Activated naive CD8-positive, alpha-beta T cell treated with anti-CD3 and anti-CD28 coated beads for 36 hours (primary cell): ENCODE measurements at regions not wholly inside any gene's neighbourhood (a gene's known extent, or its start where the extent isn't known, plus 50 kb on each side); places are given as distances from the start of the nearest gene placed in this dataset.

Source experiments
- DNase-seq: peaks from one replicate; pipeline ENCODE4 v3.0.0; 2021
- H3K27ac Mint-ChIP-seq: one replicate; pipeline ENCODE4 v1.8.0; 2022; ENCODE audit warnings: mild to moderate bottlenecking, moderate library complexity, mixed read lengths
- H3K27me3 Mint-ChIP-seq: one replicate; pipeline ENCODE4 v1.8.0; 2022; ENCODE audit warnings: mild to moderate bottlenecking, mixed read lengths
- H3K36me3 Mint-ChIP-seq: one replicate; pipeline ENCODE4 v1.8.0; 2021; ENCODE audit warnings: mild to moderate bottlenecking, mixed read lengths
- H3K4me1 Mint-ChIP-seq: one replicate; pipeline ENCODE4 v1.8.0; 2021; ENCODE audit warnings: mixed read lengths
- H3K4me3 Mint-ChIP-seq: one replicate; pipeline ENCODE4 v1.8.0; 2022; ENCODE audit warnings: mild to moderate bottlenecking, moderate library complexity, mixed read lengths
- H3K9me3 Mint-ChIP-seq: one replicate; pipeline ENCODE4 v1.8.0; 2022; ENCODE audit warnings: mixed read lengths

GRCh38 chr15:70545526-70545925, 217.8 kb downstream of the UACA start:
- Mint-ChIP-seq H3K4me3 (no peak overlapping the region), H3K4me1 (peaks cover 39% of the 10 kb centered on the region), H3K27me3 (no peaks in the 10 kb centered on the region), H3K36me3 (peaks cover 6% of the 10 kb centered on the region), H3K27ac (peak overlapping the region; percentile 72), H3K9me3 (peaks cover 4% of the 10 kb centered on the region)
- DNase-seq = no peak

- no peak for DNase-seq
- Mint-ChIP-seq H3K9me3 (peaks cover 3% of the 10 kb centered on the region), H3K27me3 (no peaks in the 10 kb centered on the region), H3K36me3 (peaks cover 4% of the 10 kb centered on the region), H3K27ac (no peak overlapping the region), H3K4me3 (no peak overlapping the region), H3K4me1 (peaks cover 21% of the 10 kb centered on the region)
Observed at GRCh38 chr15:70541511-70541910, 221.8 kb downstream of the UACA start.

- Mint-ChIP-seq H3K36me3 (no peaks in the 10 kb centered on the region), H3K27ac (no peak overlapping the region), H3K9me3 (no peaks in the 10 kb centered on the region), H3K27me3 (no peaks in the 10 kb centered on the region), H3K4me1 (peaks cover 23% of the 10 kb centered on the region), H3K4me3 (no peak overlapping the region)
- no peak for DNase-seq
Observed at GRCh38 chr15:70539912-70540530, 223.3 kb downstream of the UACA start.

- H3K27me3 Mint-ChIP-seq = no peaks in the 10 kb centered on the region
- H3K36me3 Mint-ChIP-seq = no peaks in the 10 kb centered on the region
- H3K9me3 Mint-ChIP-seq = no peaks in the 10 kb centered on the region
- no peak overlapping the region for H3K4me3 Mint-ChIP-seq
- DNase-seq = no peak
- peak overlapping the region; percentile 27 for H3K27ac Mint-ChIP-seq
- peaks cover 29% of the 10 kb centered on the region for H3K4me1 Mint-ChIP-seq
Observed at GRCh38 chr15:70539409-70539808, 223.9 kb downstream of the UACA start.

- no peak overlapping the region for H3K4me3 Mint-ChIP-seq
- no peak for DNase-seq
- H3K27me3 Mint-ChIP-seq = no peaks in the 10 kb centered on the region
- peak overlapping the region; percentile 40 for H3K27ac Mint-ChIP-seq
- no peaks in the 10 kb centered on the region for H3K36me3 Mint-ChIP-seq
- peaks cover 37% of the 10 kb centered on the region for H3K4me1 Mint-ChIP-seq
- H3K9me3 Mint-ChIP-seq = no peaks in the 10 kb centered on the region
Observed at GRCh38 chr15:70538278-70538677, 225.1 kb downstream of the UACA start.

- H3K9me3 Mint-ChIP-seq = no peaks in the 10 kb centered on the region
Observed at GRCh38 chr15:70535955-70536338, 227.4 kb downstream of the UACA start.

GRCh38 chr15:70535071-70535954, 228.0 kb downstream of the UACA start:
- peaks cover 39% of the 10 kb centered on the region for H3K4me1 Mint-ChIP-seq
- H3K27ac Mint-ChIP-seq = peak overlapping the region; percentile 87
- peak overlapping the region; percentile 79 for H3K4me3 Mint-ChIP-seq
- H3K36me3 Mint-ChIP-seq = no peaks in the 10 kb centered on the region
- DNase-seq = peak; percentile 61
- H3K27me3 Mint-ChIP-seq = no peaks in the 10 kb centered on the region
- no peaks in the 10 kb centered on the region for H3K9me3 Mint-ChIP-seq

More at GRCh38 chr15:70535955-70536338, 227.4 kb downstream of the UACA start:
- Mint-ChIP-seq H3K36me3 (no peaks in the 10 kb centered on the region), H3K4me3 (peak overlapping the region; percentile 79), H3K27ac (peak overlapping the region; percentile 87), H3K4me1 (peaks cover 37% of the 10 kb centered on the region), H3K27me3 (no peaks in the 10 kb centered on the region)
- no peak for DNase-seq

GRCh38 chr15:70533931-70534742, 229.2 kb downstream of the UACA start:
- H3K4me3 Mint-ChIP-seq = peak overlapping the region; percentile 79
- H3K27ac Mint-ChIP-seq = peak overlapping the region; percentile 87
- no peaks in the 10 kb centered on the region for H3K27me3 Mint-ChIP-seq
- DNase-seq = no peak
- peaks cover under 1% of the 10 kb centered on the region for H3K36me3 Mint-ChIP-seq
- H3K9me3 Mint-ChIP-seq = no peaks in the 10 kb centered on the region
- H3K4me1 Mint-ChIP-seq = peaks cover 51% of the 10 kb centered on the region

GRCh38 chr15:70532531-70533186, 230.7 kb downstream of the UACA start:
- Mint-ChIP-seq H3K27me3 (no peaks in the 10 kb centered on the region), H3K4me1 (peaks cover 65% of the 10 kb centered on the region), H3K9me3 (no peaks in the 10 kb centered on the region), H3K36me3 (peaks cover 10% of the 10 kb centered on the region), H3K27ac (no peak overlapping the region), H3K4me3 (no peak overlapping the region)
- DNase-seq = no peak

- no peak for DNase-seq
- no peak overlapping the region for H3K27ac Mint-ChIP-seq
Observed at GRCh38 chr15:70531576-70531975, 231.8 kb downstream of the UACA start.

GRCh38 chr15:70530906-70531305, 232.5 kb downstream of the UACA start:
- peaks cover 10% of the 10 kb centered on the region for H3K36me3 Mint-ChIP-seq
- no peaks in the 10 kb centered on the region for H3K9me3 Mint-ChIP-seq
- no peak overlapping the region for H3K27ac Mint-ChIP-seq
- no peak for DNase-seq
- H3K4me3 Mint-ChIP-seq = no peak overlapping the region
- no peaks in the 10 kb centered on the region for H3K27me3 Mint-ChIP-seq
- H3K4me1 Mint-ChIP-seq = peaks cover 74% of the 10 kb centered on the region

More at GRCh38 chr15:70531576-70531975, 231.8 kb downstream of the UACA start:
- no peak overlapping the region for H3K4me3 Mint-ChIP-seq
- H3K27me3 Mint-ChIP-seq = no peaks in the 10 kb centered on the region
- no peaks in the 10 kb centered on the region for H3K9me3 Mint-ChIP-seq
- H3K36me3 Mint-ChIP-seq = peaks cover 10% of the 10 kb centered on the region
- H3K4me1 Mint-ChIP-seq = peaks cover 75% of the 10 kb centered on the region

GRCh38 chr15:70530503-70530902, 232.9 kb downstream of the UACA start:
- Mint-ChIP-seq H3K4me1 (peaks cover 70% of the 10 kb centered on the region), H3K36me3 (peaks cover 10% of the 10 kb centered on the region), H3K4me3 (no peak overlapping the region), H3K27me3 (no peaks in the 10 kb centered on the region), H3K9me3 (no peaks in the 10 kb centered on the region), H3K27ac (no peak overlapping the region)
- no peak for DNase-seq

- H3K27ac Mint-ChIP-seq = no peak overlapping the region
- no peaks in the 10 kb centered on the region for H3K9me3 Mint-ChIP-seq
- H3K4me3 Mint-ChIP-seq = no peak overlapping the region
- H3K27me3 Mint-ChIP-seq = no peaks in the 10 kb centered on the region
- peaks cover 10% of the 10 kb centered on the region for H3K36me3 Mint-ChIP-seq
- peaks cover 67% of the 10 kb centered on the region for H3K4me1 Mint-ChIP-seq
- no peak for DNase-seq
Observed at GRCh38 chr15:70530017-70530499, 233.3 kb downstream of the UACA start.

- Mint-ChIP-seq H3K4me1 (peaks cover 58% of the 10 kb centered on the region), H3K9me3 (no peaks in the 10 kb centered on the region), H3K27me3 (no peaks in the 10 kb centered on the region), H3K4me3 (peak overlapping the region; percentile 57), H3K27ac (peak overlapping the region; percentile 89), H3K36me3 (peaks cover 13% of the 10 kb centered on the region)
- DNase-seq = no peak
Observed at GRCh38 chr15:70528816-70529215, 234.5 kb downstream of the UACA start.
